HG03108 (cell line): ENCODE measurements at regions not wholly inside any gene's neighbourhood (a gene's known extent, or its start where the extent isn't known, plus 50 kb on each side); places are given as distances from the start of the nearest gene placed in this dataset.

ENCODE experiments used
- ATAC-seq: cut with Tn5 transposase; IDR thresholded peaks from one replicate; pipeline ENCODE4 v1.9.1; 2021; ENCODE audit warnings: moderate library complexity; ENCODE audit not compliant: unreplicated experiment

GRCh38 chrX:124820738-124821137 lies 474.4 kb downstream of the SH2D1A start:
- no peak for ATAC-seq

GRCh38 chrX:124827258-124827845 lies 481.0 kb downstream of the SH2D1A start:
- ATAC-seq = no peak

GRCh38 chrX:124829930-124830329 lies 483.6 kb downstream of the SH2D1A start:
- no peak for ATAC-seq

- no peak for ATAC-seq
These were observed 482.9 kb upstream of the TEX13C start for GRCh38 chrX:124836786-124837185.

GRCh38 chrX:124842205-124842604 lies 477.5 kb upstream of the TEX13C start:
- no peak for ATAC-seq

- no peak for ATAC-seq
These were observed 458.9 kb upstream of the TEX13C start for GRCh38 chrX:124860736-124861135.

- ATAC-seq = no peak
These were observed 457.4 kb upstream of the TEX13C start for GRCh38 chrX:124862301-124862700.

GRCh38 chrX:124863303-124863702 lies 456.4 kb upstream of the TEX13C start:
- no peak for ATAC-seq

GRCh38 chrX:124887572-124887971 lies 432.1 kb upstream of the TEX13C start:
- ATAC-seq = no peak

- ATAC-seq = no peak
These were observed 423.7 kb upstream of the TEX13C start for GRCh38 chrX:124895947-124896346.

GRCh38 chrX:124902953-124903352 lies 416.7 kb upstream of the TEX13C start:
- no peak for ATAC-seq

- no peak for ATAC-seq
These were observed 409.1 kb upstream of the TEX13C start for GRCh38 chrX:124910611-124911010.

- no peak for ATAC-seq
These were observed 402.7 kb upstream of the TEX13C start for GRCh38 chrX:124917011-124917410.

- ATAC-seq = no peak
These were observed 394.0 kb upstream of the TEX13C start for GRCh38 chrX:124925681-124926080.

- ATAC-seq = no peak
These were observed 388.4 kb upstream of the TEX13C start for GRCh38 chrX:124931241-124931640.

GRCh38 chrX:124931958-124932357 lies 387.7 kb upstream of the TEX13C start:
- no peak for ATAC-seq

GRCh38 chrX:124938715-124939114 lies 381.0 kb upstream of the TEX13C start:
- ATAC-seq = no peak

- no peak for ATAC-seq
These were observed 379.1 kb upstream of the TEX13C start for GRCh38 chrX:124940531-124940930.

GRCh38 chrX:124954402-124954801 lies 365.3 kb upstream of the TEX13C start:
- no peak for ATAC-seq

- ATAC-seq = no peak
These were observed 359.2 kb upstream of the TEX13C start for GRCh38 chrX:124960454-124960853.

GRCh38 chrX:124963717-124964116 lies 356.0 kb upstream of the TEX13C start, which contains the start of gene TENM1:
TENM1 (minus strand) TSS chrX:124963817.
- ATAC-seq = no peak

- ATAC-seq = no peak
These were observed 344.2 kb upstream of the TEX13C start for GRCh38 chrX:124975456-124975855.

- no peak for ATAC-seq
These were observed 338.3 kb upstream of the TEX13C start for GRCh38 chrX:124981420-124981819.
